SU-DHL-6 (cell line): ENCODE measurements at regions not wholly inside any gene's neighbourhood (a gene's known extent, or its start where the extent isn't known, plus 50 kb on each side); places are given as distances from the start of the nearest gene placed in this dataset.

Source experiments
- H2AFZ ChIP-seq: fragments of 200-600 bp; sonication (generic); 2 replicates; pipeline ENCODE4 v1.6.1; 2014; ENCODE audit warnings: low read depth, mild to moderate bottlenecking, moderate library complexity, mixed read lengths, antibody characterized with exemption, low read length; ENCODE audit not compliant: severe bottlenecking
- H3F3A ChIP-seq: fragments of 200-600 bp; shearing (Covaris generic); 2 replicates; pipeline ENCODE4 v1.6.0; 2016; ENCODE audit warnings: antibody characterized with exemption, mild to moderate bottlenecking; ENCODE audit not compliant: insufficient read depth
- H3K27ac ChIP-seq: fragments of 200-600 bp; sonication (generic); 2 replicates; pipeline ENCODE4 v1.5.1; 2016; ENCODE audit warnings: low read depth, mild to moderate bottlenecking, low read length, moderate library complexity, mixed read lengths
- H3K27me3 ChIP-seq: fragments of 200-600 bp; sonication (generic), shearing (Covaris generic); 2 replicates; pipeline ENCODE4 v1.6.0; 2014; ENCODE audit warnings: mild to moderate bottlenecking, low read length
- H3K36me3 ChIP-seq: fragments of 200-600 bp; sonication (generic); 2 replicates; pipeline ENCODE4 v1.6.1; 2014; ENCODE audit warnings: mild to moderate bottlenecking, low read length, mixed read lengths
- H3K4me2 ChIP-seq: fragments of 300-600, 200-600 bp; shearing (Covaris generic), sonication (generic); 2 replicates; pipeline ENCODE4 v1.6.0; 2014; ENCODE audit warnings: low read length, low read depth, mild to moderate bottlenecking; ENCODE audit not compliant: poor library complexity, severe bottlenecking
- H3K4me3 ChIP-seq: fragments of 200-600 bp; sonication (generic); 2 replicates; pipeline ENCODE4 v1.5.1; 2014; ENCODE audit warnings: antibody characterized with exemption, low read length, mild to moderate bottlenecking, mixed read lengths; ENCODE audit not compliant: insufficient read depth, poor library complexity, severe bottlenecking
- H3K79me2 ChIP-seq: fragments of 200-600 bp; sonication (generic); 2 replicates; pipeline ENCODE4 v1.6.1; 2014; ENCODE audit warnings: mild to moderate bottlenecking, low read length, moderate library complexity; ENCODE audit not compliant: insufficient read depth
- H3K9ac ChIP-seq: fragments of 200-600 bp; sonication (generic); 2 replicates; pipeline ENCODE4 v1.7.0; 2014; ENCODE audit warnings: mild to moderate bottlenecking, low read length
- H3K9me2 ChIP-seq: fragments of 200-600 bp; sonication (generic); replicated peaks from 2 replicates; pipeline ENCODE4 v1.6.1; 2014; ENCODE audit warnings: low read length; ENCODE audit not compliant: insufficient read depth
- H3K9me3 ChIP-seq: fragments of 200-600 bp; sonication (generic); 2 replicates; pipeline ENCODE4 v1.6.1; 2014; ENCODE audit warnings: low read length, mixed read lengths; ENCODE audit not compliant: insufficient read depth
- H4K20me1 ChIP-seq: fragments of 200-600 bp; sonication (generic); 2 replicates; pipeline ENCODE4 v1.6.1; 2014; ENCODE audit warnings: low read depth, mild to moderate bottlenecking, antibody characterized with exemption, low read length, moderate library complexity, mixed read lengths
- EZH2phosphoT487 ChIP-seq: fragments of 200-600 bp; sonication (generic), shearing (Covaris generic); conservative IDR thresholded peaks from 2 replicates; pipeline ENCODE4 v1.6.1; 2018; ENCODE audit warnings: mild to moderate bottlenecking, antibody characterized with exemption, low read length, moderate library complexity, mixed read lengths
- TF ChIP-seq, protein P1 (sequence below): fragments of 200-600 bp; sonication (generic); IDR thresholded peaks from one replicate; pipeline ENCODE4 v1.5.1; 2017; ENCODE audit warnings: antibody characterized with exemption, mild to moderate bottlenecking, low read length, moderate library complexity; ENCODE audit not compliant: insufficient read depth, poor library complexity, severe bottlenecking

DNA sequence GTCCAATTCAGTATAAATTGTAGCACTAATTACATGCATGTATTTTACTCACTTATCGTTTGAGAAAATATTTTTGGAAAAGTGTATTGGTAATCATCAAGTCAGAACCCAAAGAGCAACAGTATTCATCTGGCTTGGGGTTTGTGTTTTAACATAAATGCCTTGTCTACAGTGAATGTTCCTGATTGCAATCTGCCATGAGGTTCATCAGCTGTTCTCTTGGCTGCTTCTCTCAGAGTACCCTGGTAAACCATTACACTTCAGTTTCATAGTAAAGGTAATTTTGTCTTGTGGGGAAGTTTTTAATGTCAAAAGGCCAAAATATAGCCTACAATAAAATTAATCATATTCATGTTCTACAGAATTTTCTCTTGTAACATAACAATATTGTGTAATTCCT, 150.3 kb downstream of the IFI44 start:
- Histone ChIP-seq H4K20me1 (no peaks in the 10 kb centered on the region), H3K9me3 (no peaks in the 10 kb centered on the region), H3K9ac (no peak overlapping the region), H3K9me2 (no peaks in the 10 kb centered on the region), H3K79me2 (no peaks in the 10 kb centered on the region), H3K36me3 (no peaks in the 10 kb centered on the region), H2AFZ (no peak overlapping the region), H3F3A (no peaks in the 10 kb centered on the region), H3K27me3 (no peaks in the 10 kb centered on the region), H3K4me3 (no peak overlapping the region), H3K27ac (no peak overlapping the region), H3K4me2 (no peak overlapping the region)
- TF ChIP-seq, protein P1, sequence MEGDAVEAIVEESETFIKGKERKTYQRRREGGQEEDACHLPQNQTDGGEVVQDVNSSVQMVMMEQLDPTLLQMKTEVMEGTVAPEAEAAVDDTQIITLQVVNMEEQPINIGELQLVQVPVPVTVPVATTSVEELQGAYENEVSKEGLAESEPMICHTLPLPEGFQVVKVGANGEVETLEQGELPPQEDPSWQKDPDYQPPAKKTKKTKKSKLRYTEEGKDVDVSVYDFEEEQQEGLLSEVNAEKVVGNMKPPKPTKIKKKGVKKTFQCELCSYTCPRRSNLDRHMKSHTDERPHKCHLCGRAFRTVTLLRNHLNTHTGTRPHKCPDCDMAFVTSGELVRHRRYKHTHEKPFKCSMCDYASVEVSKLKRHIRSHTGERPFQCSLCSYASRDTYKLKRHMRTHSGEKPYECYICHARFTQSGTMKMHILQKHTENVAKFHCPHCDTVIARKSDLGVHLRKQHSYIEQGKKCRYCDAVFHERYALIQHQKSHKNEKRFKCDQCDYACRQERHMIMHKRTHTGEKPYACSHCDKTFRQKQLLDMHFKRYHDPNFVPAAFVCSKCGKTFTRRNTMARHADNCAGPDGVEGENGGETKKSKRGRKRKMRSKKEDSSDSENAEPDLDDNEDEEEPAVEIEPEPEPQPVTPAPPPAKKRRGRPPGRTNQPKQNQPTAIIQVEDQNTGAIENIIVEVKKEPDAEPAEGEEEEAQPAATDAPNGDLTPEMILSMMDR: no peak
- no peak for TF ChIP-seq EZH2phosphoT487

DNA sequence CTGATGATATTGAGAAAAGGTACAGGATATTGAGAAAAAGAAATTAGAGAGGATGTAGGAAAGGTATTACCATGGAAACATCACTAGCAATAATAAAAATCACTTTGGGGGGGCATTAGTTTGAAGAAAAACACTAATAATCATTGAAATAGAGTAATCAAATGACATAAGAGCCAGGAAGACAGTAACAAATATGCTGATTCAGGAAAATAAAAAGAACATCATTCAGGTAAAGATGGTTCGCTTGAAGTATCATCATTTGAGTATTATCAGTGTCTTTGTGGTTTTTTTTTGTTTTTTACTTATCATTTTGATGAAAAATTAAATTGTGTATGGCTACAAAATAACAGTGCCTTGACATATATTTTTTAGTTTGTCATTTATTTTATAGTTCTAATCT, 164.5 kb downstream of the IFI44 start:
- Histone ChIP-seq H3K36me3 (no peaks in the 10 kb centered on the region), H2AFZ (no peak overlapping the region), H3K27ac (no peak overlapping the region), H3K9ac (no peak overlapping the region), H3K27me3 (no peaks in the 10 kb centered on the region), H3K4me3 (no peak overlapping the region), H3K79me2 (no peaks in the 10 kb centered on the region), H4K20me1 (no peaks in the 10 kb centered on the region), H3F3A (no peaks in the 10 kb centered on the region), H3K9me3 (no peaks in the 10 kb centered on the region), H3K9me2 (no peaks in the 10 kb centered on the region), H3K4me2 (no peak overlapping the region)
- TF ChIP-seq, protein P1: no peak
- no peak for TF ChIP-seq EZH2phosphoT487

DNA sequence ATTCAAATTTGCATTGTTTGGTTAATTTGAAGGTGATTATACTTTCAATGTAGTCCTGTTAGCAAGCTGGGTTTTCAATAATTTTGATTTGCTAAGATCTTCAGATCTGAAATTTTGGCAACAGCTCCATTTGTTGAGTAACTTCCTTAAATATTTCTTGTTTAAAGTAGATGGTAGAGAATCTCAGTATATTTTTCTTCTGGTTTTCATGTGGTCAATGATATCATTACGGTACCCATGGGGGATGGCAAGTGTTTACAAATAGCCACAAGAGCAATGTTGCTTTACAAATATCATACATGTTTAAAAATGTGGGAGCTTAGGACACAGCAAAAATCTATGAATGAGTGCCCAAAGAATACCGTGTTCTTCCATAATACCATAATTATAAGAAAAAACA, 175.9 kb downstream of the IFI44 start:
- TF ChIP-seq EZH2phosphoT487: no peak
- no peak overlapping the region for H2AFZ ChIP-seq
- H3K4me3 ChIP-seq: no peak overlapping the region
- H3K27me3 ChIP-seq: no peaks in the 10 kb centered on the region
- no peaks in the 10 kb centered on the region for H4K20me1 ChIP-seq
- no peak overlapping the region for H3K27ac ChIP-seq
- no peaks in the 10 kb centered on the region for H3K9me3 ChIP-seq
- no peak overlapping the region for H3K4me2 ChIP-seq
- H3K9me2 ChIP-seq: no peaks in the 10 kb centered on the region; the same call in 1 of the 2 replicates
- H3F3A ChIP-seq: no peaks in the 10 kb centered on the region
- no peaks in the 10 kb centered on the region for H3K36me3 ChIP-seq
- H3K79me2 ChIP-seq: no peaks in the 10 kb centered on the region
- H3K9ac ChIP-seq: no peak overlapping the region

DNA sequence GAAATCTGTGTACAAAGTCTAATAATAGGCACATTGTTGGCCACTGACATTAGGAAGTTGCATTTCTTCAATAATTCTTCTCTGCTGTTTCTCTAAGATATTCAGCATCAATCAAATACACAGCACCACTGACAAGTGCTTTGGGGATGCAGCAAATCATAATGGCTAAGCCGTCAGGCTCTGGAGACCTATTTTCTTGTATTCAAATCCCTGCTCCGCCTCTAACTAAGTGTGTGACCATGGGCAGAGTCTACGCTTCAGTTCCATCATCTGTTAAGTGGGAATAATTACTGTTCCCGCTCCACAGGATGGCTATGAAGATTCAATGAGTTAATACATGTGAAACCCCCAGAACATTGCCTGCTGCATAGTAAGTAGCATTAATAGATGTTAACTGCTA, 176.9 kb downstream of the ADGRL4 start:
- no peak overlapping the region for H3K9ac ChIP-seq
- no peaks in the 10 kb centered on the region for H3F3A ChIP-seq
- H2AFZ ChIP-seq: no peak overlapping the region
- no peaks in the 10 kb centered on the region for H3K79me2 ChIP-seq
- no peak overlapping the region for H3K27ac ChIP-seq
- H3K27me3 ChIP-seq: no peaks in the 10 kb centered on the region
- H3K36me3 ChIP-seq: no peaks in the 10 kb centered on the region
- no peak overlapping the region for H3K4me2 ChIP-seq
- no peaks in the 10 kb centered on the region for H3K9me3 ChIP-seq
- no peak for TF ChIP-seq EZH2phosphoT487
- TF ChIP-seq, protein P1: no peak
- H4K20me1 ChIP-seq: no peaks in the 10 kb centered on the region
- H3K9me2 ChIP-seq: no peaks in the 10 kb centered on the region; the same call in 1 of the 2 replicates
- no peak overlapping the region for H3K4me3 ChIP-seq
